KMS-11 (cell line): ENCODE measurements at regions not wholly inside any gene's neighbourhood (a gene's known extent, or its start where the extent isn't known, plus 50 kb on each side); places are given as distances from the start of the nearest gene placed in this dataset.

Experiments used
- H2AFZ ChIP-seq: fragments of 200-600 bp; sonication (generic); 2 replicates; pipeline ENCODE4 v1.6.1; 2016; ENCODE audit warnings: antibody characterized with exemption, mixed run types, low read depth
- H3K27ac ChIP-seq: fragments of 200-600 bp; sonication (generic); 2 replicates; pipeline ENCODE4 v1.6.1; 2016; ENCODE audit warnings: mild to moderate bottlenecking, mixed run types
- H3K27me3 ChIP-seq: fragments of 200-600 bp; sonication (generic); 2 replicates; pipeline ENCODE4 v1.6.1; 2017; ENCODE audit warnings: mild to moderate bottlenecking, low read depth, mixed run types, moderate library complexity; ENCODE audit not compliant: insufficient read depth
- H3K36me3 ChIP-seq: fragments of 200-600 bp; sonication (generic); 2 replicates; pipeline ENCODE4 v1.6.1; 2017; ENCODE audit warnings: mild to moderate bottlenecking, mixed run types; ENCODE audit not compliant: insufficient read depth
- H3K4me1 ChIP-seq: fragments of 200-600 bp; sonication (generic); 2 replicates; pipeline ENCODE4 v1.6.1; 2016; ENCODE audit warnings: mild to moderate bottlenecking, low read depth, mixed run types; ENCODE audit not compliant: poor library complexity, severe bottlenecking
- H3K4me2 ChIP-seq: fragments of 200-600 bp; sonication (generic); 2 replicates; pipeline ENCODE4 v1.7.0; 2016; ENCODE audit warnings: mild to moderate bottlenecking, mixed run types
- H3K4me3 ChIP-seq: fragments of 200-600 bp; sonication (generic); IDR thresholded peaks from 2 replicates; pipeline ENCODE4 v1.6.1; 2017; ENCODE audit warnings: low read depth, low read length, mixed read lengths; ENCODE audit not compliant: insufficient read depth
- H3K79me2 ChIP-seq: fragments of 200-600 bp; sonication (generic); 2 replicates; pipeline ENCODE4 v1.6.1; 2016; ENCODE audit warnings: low read depth, mixed run types; ENCODE audit not compliant: insufficient read depth
- H3K9ac ChIP-seq: fragments of 200-600 bp; sonication (generic); 2 replicates; pipeline ENCODE4 v1.6.1; 2016; ENCODE audit warnings: mild to moderate bottlenecking, mixed run types
- H4K20me1 ChIP-seq: fragments of 200-600 bp; sonication (generic); 2 replicates; pipeline ENCODE4 v1.6.1; 2016; ENCODE audit warnings: mild to moderate bottlenecking, mixed run types; ENCODE audit not compliant: insufficient read depth
- TF ChIP-seq, protein P1 (sequence below): fragments of 200-600 bp; sonication (generic); conservative IDR thresholded peaks from 2 replicates; pipeline ENCODE4 v1.6.1; 2017; ENCODE audit warnings: low read depth, mild to moderate bottlenecking, antibody characterized with exemption, low read length, moderate library complexity, mixed read lengths

DNA sequence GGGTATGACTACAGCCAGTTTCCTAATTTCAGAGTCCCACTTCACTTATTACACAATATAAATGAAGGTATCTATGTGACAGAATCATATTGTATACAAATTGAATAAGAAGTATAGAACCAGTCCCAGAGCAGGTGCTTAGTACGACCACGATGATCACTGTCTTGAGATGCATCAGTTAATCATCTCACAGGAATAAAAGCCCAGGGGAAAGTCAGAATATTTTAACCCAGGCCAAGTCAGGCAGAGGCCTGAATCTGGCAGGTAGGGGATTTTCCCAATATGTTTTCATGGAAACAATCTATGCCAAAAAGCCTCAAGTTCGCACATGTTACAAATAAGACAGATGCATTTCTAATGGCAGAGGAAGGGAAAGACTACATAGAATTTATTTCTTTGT lies 758.4 kb downstream of the BCL11B start:
- Histone ChIP-seq H3K27ac (no peak overlapping the region), H3K4me2 (no peak overlapping the region)
- TF ChIP-seq, protein P1, sequence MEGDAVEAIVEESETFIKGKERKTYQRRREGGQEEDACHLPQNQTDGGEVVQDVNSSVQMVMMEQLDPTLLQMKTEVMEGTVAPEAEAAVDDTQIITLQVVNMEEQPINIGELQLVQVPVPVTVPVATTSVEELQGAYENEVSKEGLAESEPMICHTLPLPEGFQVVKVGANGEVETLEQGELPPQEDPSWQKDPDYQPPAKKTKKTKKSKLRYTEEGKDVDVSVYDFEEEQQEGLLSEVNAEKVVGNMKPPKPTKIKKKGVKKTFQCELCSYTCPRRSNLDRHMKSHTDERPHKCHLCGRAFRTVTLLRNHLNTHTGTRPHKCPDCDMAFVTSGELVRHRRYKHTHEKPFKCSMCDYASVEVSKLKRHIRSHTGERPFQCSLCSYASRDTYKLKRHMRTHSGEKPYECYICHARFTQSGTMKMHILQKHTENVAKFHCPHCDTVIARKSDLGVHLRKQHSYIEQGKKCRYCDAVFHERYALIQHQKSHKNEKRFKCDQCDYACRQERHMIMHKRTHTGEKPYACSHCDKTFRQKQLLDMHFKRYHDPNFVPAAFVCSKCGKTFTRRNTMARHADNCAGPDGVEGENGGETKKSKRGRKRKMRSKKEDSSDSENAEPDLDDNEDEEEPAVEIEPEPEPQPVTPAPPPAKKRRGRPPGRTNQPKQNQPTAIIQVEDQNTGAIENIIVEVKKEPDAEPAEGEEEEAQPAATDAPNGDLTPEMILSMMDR: no peak

DNA sequence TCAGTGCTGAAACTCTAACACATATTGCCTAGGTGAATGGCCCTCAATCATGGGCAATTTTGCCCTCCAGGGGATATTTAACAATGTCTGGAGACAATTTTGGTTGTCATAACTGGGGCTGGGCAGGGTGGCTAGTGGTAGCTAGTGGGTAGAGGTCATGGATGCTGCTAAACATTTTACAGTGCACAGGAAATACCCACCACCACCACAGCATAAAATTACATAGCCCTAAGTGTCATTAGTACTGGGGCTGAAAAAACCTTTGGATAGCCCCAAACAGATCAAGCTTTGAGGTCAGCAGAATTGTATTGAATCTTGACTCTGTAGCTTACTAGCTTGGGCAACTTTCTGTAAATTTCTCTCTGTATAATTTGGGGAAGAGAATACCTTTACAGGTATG lies 758.0 kb downstream of the BCL11B start:
- no peak overlapping the region for H3K4me2 ChIP-seq
- peaks cover 55% of the 10 kb centered on the region for H3K4me1 ChIP-seq
- no peaks in the 10 kb centered on the region for H3K27me3 ChIP-seq
- TF ChIP-seq, protein P1: no peak
- H3K27ac ChIP-seq: no peak overlapping the region
- H3K79me2 ChIP-seq: no peaks in the 10 kb centered on the region
- no peak overlapping the region for H3K4me3 ChIP-seq
- no peak overlapping the region for H2AFZ ChIP-seq
- H3K36me3 ChIP-seq: no peaks in the 10 kb centered on the region
- no peak overlapping the region for H3K9ac ChIP-seq
- no peaks in the 10 kb centered on the region for H4K20me1 ChIP-seq

More for the DNA sequence above, 758.4 kb downstream of the BCL11B start:
- Histone ChIP-seq H3K27me3 (no peaks in the 10 kb centered on the region), H3K36me3 (no peaks in the 10 kb centered on the region), H3K4me3 (no peak overlapping the region), H3K4me1 (peaks cover 56% of the 10 kb centered on the region), H4K20me1 (no peaks in the 10 kb centered on the region), H3K79me2 (no peaks in the 10 kb centered on the region), H2AFZ (no peak overlapping the region), H3K9ac (no peak overlapping the region)

DNA sequence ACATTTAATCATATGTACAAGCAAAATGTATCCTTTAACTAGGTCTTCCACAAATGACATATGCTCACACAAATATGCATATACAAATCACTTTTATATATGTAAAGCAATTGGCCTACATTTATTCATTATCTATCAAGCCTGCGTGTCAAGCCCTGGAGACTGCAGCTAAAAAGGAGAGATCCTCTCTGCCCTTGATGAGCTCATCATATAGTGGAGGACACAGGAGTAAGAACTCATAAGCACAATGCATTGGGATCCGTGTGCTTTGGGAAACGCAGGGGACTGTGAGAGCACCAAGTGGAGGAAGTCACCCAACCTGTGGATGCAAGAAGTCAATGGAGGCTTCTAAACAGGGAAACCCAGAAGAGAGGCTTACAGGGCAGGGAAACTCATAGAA lies 735.7 kb downstream of the BCL11B start:
- Histone ChIP-seq H3K4me3 (no peak overlapping the region), H2AFZ (no peak overlapping the region), H3K4me1 (peaks cover 14% of the 10 kb centered on the region), H4K20me1 (no peaks in the 10 kb centered on the region), H3K9ac (no peak overlapping the region), H3K36me3 (no peaks in the 10 kb centered on the region), H3K79me2 (no peaks in the 10 kb centered on the region), H3K27ac (no peak overlapping the region), H3K4me2 (no peak overlapping the region), H3K27me3 (no peaks in the 10 kb centered on the region)
- TF ChIP-seq, protein P1: no peak

DNA sequence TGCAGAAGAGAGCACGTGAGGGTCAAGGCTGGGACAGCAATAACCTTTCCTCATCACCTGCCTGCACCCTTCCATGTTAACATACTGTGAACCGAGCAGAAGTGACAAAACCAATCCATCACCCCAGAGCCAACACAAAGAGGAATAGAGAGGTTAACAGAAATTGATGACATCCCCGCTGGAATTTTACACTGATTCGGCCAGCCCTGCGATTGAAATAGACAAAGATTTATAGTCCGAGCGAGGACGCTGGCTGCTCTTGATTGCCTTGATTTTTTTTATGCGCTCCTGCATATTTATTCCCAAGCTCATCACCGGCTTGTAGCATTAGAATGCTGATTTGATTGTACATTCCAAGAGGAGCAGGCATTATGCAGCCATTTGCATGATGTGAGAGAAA lies 729.7 kb downstream of the BCL11B start:
- Histone ChIP-seq H3K4me2 (no peak overlapping the region), H3K4me3 (no peak overlapping the region), H3K36me3 (no peaks in the 10 kb centered on the region), H3K4me1 (peaks cover 7% of the 10 kb centered on the region), H4K20me1 (no peaks in the 10 kb centered on the region), H3K9ac (no peak overlapping the region), H2AFZ (no peak overlapping the region), H3K79me2 (no peaks in the 10 kb centered on the region), H3K27me3 (no peaks in the 10 kb centered on the region), H3K27ac (no peak overlapping the region)
- TF ChIP-seq, protein P1: no peak
